ENCODE measurements at regions not wholly inside any gene's neighbourhood (a gene's known extent, or its start where the extent isn't known, plus 50 kb on each side); places are given as distances from the start of the nearest gene placed in this dataset.
"Not testable (repeated sequence)": the region's sequence is repeated elsewhere in the genome, so short reads cannot be mapped to it uniquely, and the experiment has no call there.

DNA sequence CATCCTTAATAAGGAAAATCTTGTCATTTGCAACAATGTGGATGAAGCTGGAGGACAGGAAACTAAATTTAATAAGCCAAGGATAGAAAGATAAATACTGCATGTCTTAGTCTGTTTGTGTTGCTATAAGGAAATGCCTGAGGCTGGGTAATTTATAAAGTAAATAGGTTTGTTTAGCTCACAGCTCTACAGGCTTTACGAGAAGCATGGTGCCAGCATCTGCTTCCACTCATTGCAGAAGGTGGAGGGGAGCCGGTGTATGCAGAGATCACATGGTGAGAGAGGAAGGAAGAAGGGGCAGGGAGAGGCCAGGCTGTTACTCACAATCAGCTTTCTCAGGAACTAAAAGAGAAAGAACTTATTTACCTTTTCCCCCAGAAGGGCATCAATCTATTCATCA, 118.9 kb upstream of the SMLR1 start:
- no peak overlapping the region for H3K27ac ChIP-seq (ENCODE audit: poor library complexity, severe bottlenecking)
- no peaks in the 10 kb centered on the region for H3K27me3 ChIP-seq (ENCODE audit: insufficient read depth, poor library complexity, severe bottlenecking)
- H3K4me3 ChIP-seq (ENCODE audit: severe bottlenecking), result no peak overlapping the region
- H3K36me3 ChIP-seq (ENCODE audit: low read depth), result no peaks in the 10 kb centered on the region
- H3K4me1 ChIP-seq (ENCODE audit: insufficient read depth, poor library complexity, severe bottlenecking), result no peaks in the 10 kb centered on the region
- TF ChIP-seq, protein P1, sequence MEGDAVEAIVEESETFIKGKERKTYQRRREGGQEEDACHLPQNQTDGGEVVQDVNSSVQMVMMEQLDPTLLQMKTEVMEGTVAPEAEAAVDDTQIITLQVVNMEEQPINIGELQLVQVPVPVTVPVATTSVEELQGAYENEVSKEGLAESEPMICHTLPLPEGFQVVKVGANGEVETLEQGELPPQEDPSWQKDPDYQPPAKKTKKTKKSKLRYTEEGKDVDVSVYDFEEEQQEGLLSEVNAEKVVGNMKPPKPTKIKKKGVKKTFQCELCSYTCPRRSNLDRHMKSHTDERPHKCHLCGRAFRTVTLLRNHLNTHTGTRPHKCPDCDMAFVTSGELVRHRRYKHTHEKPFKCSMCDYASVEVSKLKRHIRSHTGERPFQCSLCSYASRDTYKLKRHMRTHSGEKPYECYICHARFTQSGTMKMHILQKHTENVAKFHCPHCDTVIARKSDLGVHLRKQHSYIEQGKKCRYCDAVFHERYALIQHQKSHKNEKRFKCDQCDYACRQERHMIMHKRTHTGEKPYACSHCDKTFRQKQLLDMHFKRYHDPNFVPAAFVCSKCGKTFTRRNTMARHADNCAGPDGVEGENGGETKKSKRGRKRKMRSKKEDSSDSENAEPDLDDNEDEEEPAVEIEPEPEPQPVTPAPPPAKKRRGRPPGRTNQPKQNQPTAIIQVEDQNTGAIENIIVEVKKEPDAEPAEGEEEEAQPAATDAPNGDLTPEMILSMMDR (IDR thresholded peaks at IDR 0.05; ENCODE audit: poor library complexity, severe bottlenecking), result no peak
- no peaks in the 10 kb centered on the region for H3K9me3 ChIP-seq (ENCODE audit: severe bottlenecking)
- ATAC-seq (ENCODE audit: low read depth) (peak; percentile 17; the same call in 1 of the 3 replicates), DNase-seq (ENCODE audit: low spot score) (no peak)

DNA sequence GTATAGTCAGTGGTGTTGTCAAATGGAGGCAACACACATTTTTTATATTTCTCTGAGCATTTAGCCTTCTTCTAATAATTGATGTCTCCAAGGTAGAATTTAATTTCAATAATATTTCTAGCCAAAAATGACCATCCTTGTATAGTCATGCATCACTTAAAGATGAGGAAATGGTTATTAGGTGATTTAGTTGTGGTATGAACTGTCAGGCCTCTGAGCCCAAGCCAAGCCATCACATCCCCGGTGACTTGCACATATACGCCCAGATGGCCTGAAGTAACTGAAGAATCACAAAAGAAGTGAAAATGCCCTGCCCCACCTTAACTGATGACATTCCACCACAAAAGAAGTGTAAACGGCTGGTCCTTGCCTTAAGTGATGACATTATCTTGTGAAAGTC, 115.6 kb upstream of the SMLR1 start:
- ATAC-seq (ENCODE audit: low read depth); H3K27me3 ChIP-seq (ENCODE audit: insufficient read depth, poor library complexity, severe bottlenecking); DNase-seq (ENCODE audit: low spot score); H3K4me1 ChIP-seq (ENCODE audit: insufficient read depth, poor library complexity, severe bottlenecking); H3K9me3 ChIP-seq (ENCODE audit: severe bottlenecking); H3K4me3 ChIP-seq (ENCODE audit: severe bottlenecking); H3K36me3 ChIP-seq (ENCODE audit: low read depth); H3K27ac ChIP-seq (ENCODE audit: poor library complexity, severe bottlenecking): not testable (repeated sequence)

DNA sequence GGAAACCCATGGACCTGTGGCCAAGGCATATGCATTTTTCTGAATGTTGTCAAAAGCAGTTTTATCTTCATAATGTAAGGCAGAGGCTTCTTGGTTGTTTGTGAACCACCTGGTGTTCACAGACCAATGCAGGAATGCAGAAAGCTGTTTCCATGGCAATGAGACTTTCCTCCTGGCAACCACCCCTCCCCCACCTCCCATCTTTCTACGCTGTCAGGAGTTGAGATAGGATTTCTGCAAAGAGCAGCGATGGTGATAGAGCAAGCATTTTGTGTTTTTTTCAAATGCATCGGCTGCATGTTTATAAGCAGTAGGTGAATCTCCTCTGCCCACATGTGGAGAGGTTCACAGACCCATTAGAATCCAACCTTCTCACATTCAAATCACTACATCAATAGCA, 114.1 kb upstream of the SMLR1 start:
- H3K36me3 ChIP-seq (ENCODE audit: low read depth), result no peaks in the 10 kb centered on the region
- TF ChIP-seq, protein P1 (IDR thresholded peaks at IDR 0.05; ENCODE audit: poor library complexity, severe bottlenecking), result no peak
- no peak overlapping the region for H3K4me3 ChIP-seq (ENCODE audit: severe bottlenecking)
- H3K9me3 ChIP-seq (ENCODE audit: severe bottlenecking), result no peaks in the 10 kb centered on the region
- H3K4me1 ChIP-seq (ENCODE audit: insufficient read depth, poor library complexity, severe bottlenecking), result no peaks in the 10 kb centered on the region
- no peak overlapping the region for H3K27ac ChIP-seq (ENCODE audit: poor library complexity, severe bottlenecking)
- H3K27me3 ChIP-seq (ENCODE audit: insufficient read depth, poor library complexity, severe bottlenecking), result no peaks in the 10 kb centered on the region
- DNase-seq (ENCODE audit: low spot score) (no peak), ATAC-seq (ENCODE audit: low read depth) (no peak)

DNA sequence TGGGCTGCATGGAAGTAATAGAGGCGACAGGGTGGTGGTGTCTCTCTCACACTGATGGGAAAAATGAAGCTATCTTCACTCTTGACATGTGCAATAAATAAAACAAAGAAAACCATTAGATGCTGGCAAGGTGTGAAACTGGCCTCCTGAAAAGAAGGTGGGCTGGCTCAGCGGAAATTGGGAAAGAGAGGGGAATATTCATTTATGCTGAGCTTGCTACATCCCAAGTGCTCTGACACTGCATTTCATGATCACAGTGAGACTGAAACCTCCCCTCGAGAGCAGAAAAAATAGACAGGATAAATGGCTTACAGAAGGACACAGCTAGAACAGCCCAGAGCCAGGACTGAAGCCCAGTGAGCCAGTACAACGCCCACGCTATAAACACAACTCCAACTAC, 112.1 kb upstream of the SMLR1 start:
- Histone ChIP-seq H3K27me3 (ENCODE audit: insufficient read depth, poor library complexity, severe bottlenecking) (no peaks in the 10 kb centered on the region), H3K9me3 (ENCODE audit: severe bottlenecking) (no peaks in the 10 kb centered on the region), H3K36me3 (ENCODE audit: low read depth) (no peaks in the 10 kb centered on the region), H3K4me1 (ENCODE audit: insufficient read depth, poor library complexity, severe bottlenecking) (no peaks in the 10 kb centered on the region), H3K27ac (ENCODE audit: poor library complexity, severe bottlenecking) (no peak overlapping the region), H3K4me3 (ENCODE audit: severe bottlenecking) (no peak overlapping the region)
- no peak for DNase-seq (ENCODE audit: low spot score)
- TF ChIP-seq, protein P1 (IDR thresholded peaks at IDR 0.05; ENCODE audit: poor library complexity, severe bottlenecking), result no peak
- no peak for ATAC-seq (ENCODE audit: low read depth)

DNA sequence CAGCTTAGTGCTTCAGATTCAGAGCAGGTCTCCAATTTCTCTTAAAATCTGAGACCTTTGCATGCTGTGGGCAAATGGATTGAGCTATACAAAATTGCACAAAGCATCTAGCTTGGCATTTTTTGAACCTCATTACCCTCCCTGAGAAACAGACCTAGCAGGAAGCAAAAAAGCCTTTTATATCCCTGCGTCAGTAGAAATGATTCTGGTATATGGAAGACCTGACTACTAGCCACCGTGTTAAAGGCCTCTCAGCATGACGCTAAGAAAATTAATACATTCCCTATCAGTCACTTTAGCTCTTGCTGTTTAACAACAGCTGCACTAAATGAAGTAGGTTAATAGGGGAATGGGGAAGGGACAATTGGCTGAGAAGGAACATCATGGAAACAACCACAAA, 110.7 kb upstream of the SMLR1 start:
- DNase-seq (ENCODE audit: low spot score) (no peak), ATAC-seq (ENCODE audit: low read depth) (no peak)
- TF ChIP-seq, protein P1 (IDR thresholded peaks at IDR 0.05; ENCODE audit: poor library complexity, severe bottlenecking), result no peak
- Histone ChIP-seq H3K27ac (ENCODE audit: poor library complexity, severe bottlenecking) (no peak overlapping the region), H3K4me3 (ENCODE audit: severe bottlenecking) (no peak overlapping the region), H3K36me3 (ENCODE audit: low read depth) (no peaks in the 10 kb centered on the region), H3K4me1 (ENCODE audit: insufficient read depth, poor library complexity, severe bottlenecking) (no peaks in the 10 kb centered on the region), H3K9me3 (ENCODE audit: severe bottlenecking) (no peaks in the 10 kb centered on the region), H3K27me3 (ENCODE audit: insufficient read depth, poor library complexity, severe bottlenecking) (no peaks in the 10 kb centered on the region)
